Kidney (tissue), 13 donors: ENCODE measurements at regions not wholly inside any gene's neighbourhood (a gene's known extent, or its start where the extent isn't known, plus 50 kb on each side); places are given as distances from the start of the nearest gene placed in this dataset.

Source experiments
- DNase-seq, 5 donors: peaks; one replicate each; pipeline ENCODE4 v3.0.0-alpha.2; 2013 to 2020
- FAIRE-seq: peaks from 2 replicates; lab custom pipeline; 2012; peaks lifted over from hg19 to GRCh38; lab: Jason Lieb, UNC
- H3K27ac ChIP-seq, 2 donors: one replicate each; pipeline ENCODE4 v1.7.0; 2013; ENCODE audit warnings: low read depth in 2 of 2, low read length in 2 of 2, inconsistent platforms in 1 of 2
- H3K27me3 ChIP-seq: one replicate; pipeline ENCODE4 v1.7.1; 2013; ENCODE audit warnings: low read length, inconsistent platforms; ENCODE audit not compliant: control insufficient read depth, insufficient read depth
- H3K36me3 ChIP-seq, 3 donors: one replicate each; pipeline versions ENCODE4 v1.7.0 to v1.7.1; 2013; ENCODE audit warnings: low read length in 3 of 3, control low read depth in 1 of 3, inconsistent platforms in 1 of 3; ENCODE audit not compliant: insufficient read depth in 3 of 3, control insufficient read depth in 2 of 3
- H3K4me1 ChIP-seq, 3 donors: one replicate each; pipeline versions ENCODE4 v1.7.0 to v1.7.1; 2013; ENCODE audit warnings: low read length in 3 of 3, inconsistent platforms in 1 of 3, low read depth in 1 of 3; ENCODE audit not compliant: control insufficient read depth in 2 of 3, insufficient read depth in 2 of 3
- H3K4me3 ChIP-seq, 3 donors: one replicate each; pipeline versions ENCODE4 v1.7.0 to v1.8.1; 2013; ENCODE audit warnings: low read length in 3 of 3, control low read depth in 1 of 3, inconsistent platforms in 1 of 3
- H3K9ac ChIP-seq, 3 donors: one replicate each; pipeline versions ENCODE4 v1.7.0 to v1.7.1; 2013; ENCODE audit warnings: low read length in 3 of 3, control low read depth in 1 of 3, inconsistent platforms in 1 of 3
- H3K9me3 ChIP-seq, 3 donors: one replicate each; pipeline versions ENCODE4 v1.7.0 to v1.7.1; 2013; ENCODE audit warnings: low read length in 3 of 3, control low read depth in 1 of 3, inconsistent platforms in 1 of 3; ENCODE audit not compliant: control insufficient read depth in 2 of 3, insufficient read depth in 1 of 3
- intact Hi-C: fragments of 100-400 bp; cut with DNase I; formaldehyde crosslinking; loops from one replicate; pipeline ENCODE4 v1.11.1; 2022
- TF ChIP-seq, protein P1 (sequence below): IDR thresholded peaks from 3 replicates; pipeline ENCODE4 v1.5.1; 2012; ENCODE audit warnings: mild to moderate bottlenecking, moderate library complexity, borderline replicate concordance; ENCODE audit not compliant: insufficient read depth; ENCODE audit errors: extremely low read depth
- donor health status: control.
- donor health status: control.
- donor health status: control.
- donor health status: control.
- donor health status: control.
- donor health status: DM: yes; HTN: yes; CAD: no.
- donor health status: Normal renal cell carcinoma (clear cell type).

- FAIRE-seq (no peak), DNase-seq (peak in 1 of 5 donors; percentile 29)
- TF ChIP-seq, protein P1, sequence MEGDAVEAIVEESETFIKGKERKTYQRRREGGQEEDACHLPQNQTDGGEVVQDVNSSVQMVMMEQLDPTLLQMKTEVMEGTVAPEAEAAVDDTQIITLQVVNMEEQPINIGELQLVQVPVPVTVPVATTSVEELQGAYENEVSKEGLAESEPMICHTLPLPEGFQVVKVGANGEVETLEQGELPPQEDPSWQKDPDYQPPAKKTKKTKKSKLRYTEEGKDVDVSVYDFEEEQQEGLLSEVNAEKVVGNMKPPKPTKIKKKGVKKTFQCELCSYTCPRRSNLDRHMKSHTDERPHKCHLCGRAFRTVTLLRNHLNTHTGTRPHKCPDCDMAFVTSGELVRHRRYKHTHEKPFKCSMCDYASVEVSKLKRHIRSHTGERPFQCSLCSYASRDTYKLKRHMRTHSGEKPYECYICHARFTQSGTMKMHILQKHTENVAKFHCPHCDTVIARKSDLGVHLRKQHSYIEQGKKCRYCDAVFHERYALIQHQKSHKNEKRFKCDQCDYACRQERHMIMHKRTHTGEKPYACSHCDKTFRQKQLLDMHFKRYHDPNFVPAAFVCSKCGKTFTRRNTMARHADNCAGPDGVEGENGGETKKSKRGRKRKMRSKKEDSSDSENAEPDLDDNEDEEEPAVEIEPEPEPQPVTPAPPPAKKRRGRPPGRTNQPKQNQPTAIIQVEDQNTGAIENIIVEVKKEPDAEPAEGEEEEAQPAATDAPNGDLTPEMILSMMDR: no peak
- no peak overlapping the region for H3K9ac ChIP-seq
- peaks cover 0 to 6% (median 4%) of the 10 kb centered on the region in 3 donors for H3K4me1 ChIP-seq
- H3K27ac ChIP-seq: no peak overlapping the region
- intact Hi-C loops: no loop called here
- no peaks in the 10 kb centered on the region for H3K36me3 ChIP-seq
- H3K27me3 ChIP-seq: no peaks in the 10 kb centered on the region
- H3K9me3 ChIP-seq: no peaks in the 10 kb centered on the region
- H3K4me3 ChIP-seq: no peak overlapping the region
Observed at GRCh38 chr4:123283371-123283895, 113.2 kb upstream of the SPRY1 start.

DNA sequence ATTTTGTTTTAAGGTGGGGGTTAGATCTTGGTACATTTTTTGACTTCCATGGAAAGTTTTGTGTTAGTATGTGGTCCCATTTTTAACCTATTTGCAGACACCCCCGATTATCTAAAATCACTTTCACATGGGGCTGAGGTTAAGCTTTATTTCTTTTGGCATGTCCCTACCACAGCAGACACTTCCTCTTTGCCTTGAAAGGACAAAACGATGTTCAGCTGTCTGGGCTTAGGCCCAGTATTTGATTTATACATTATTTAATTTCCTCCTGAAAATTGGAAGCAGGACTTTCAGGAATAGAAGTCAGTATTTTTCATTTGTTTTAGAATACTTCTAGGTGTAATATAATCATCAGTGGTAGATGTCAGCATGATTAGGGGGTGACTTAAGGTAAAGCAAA, 112.4 kb upstream of the SPRY1 start:
- TF ChIP-seq, protein P1: no peak
- Histone ChIP-seq H3K36me3 (no peaks in the 10 kb centered on the region), H3K9ac (no peak overlapping the region), H3K4me1 (peaks cover 0 to 6% (median 4%) of the 10 kb centered on the region in 3 donors), H3K9me3 (no peaks in the 10 kb centered on the region), H3K4me3 (no peak overlapping the region), H3K27ac (no peak overlapping the region), H3K27me3 (no peaks in the 10 kb centered on the region)
- intact Hi-C loops: no loop called here
- DNase-seq: peak in 1 of 5 donors; percentile 40
- FAIRE-seq: no peak

DNA sequence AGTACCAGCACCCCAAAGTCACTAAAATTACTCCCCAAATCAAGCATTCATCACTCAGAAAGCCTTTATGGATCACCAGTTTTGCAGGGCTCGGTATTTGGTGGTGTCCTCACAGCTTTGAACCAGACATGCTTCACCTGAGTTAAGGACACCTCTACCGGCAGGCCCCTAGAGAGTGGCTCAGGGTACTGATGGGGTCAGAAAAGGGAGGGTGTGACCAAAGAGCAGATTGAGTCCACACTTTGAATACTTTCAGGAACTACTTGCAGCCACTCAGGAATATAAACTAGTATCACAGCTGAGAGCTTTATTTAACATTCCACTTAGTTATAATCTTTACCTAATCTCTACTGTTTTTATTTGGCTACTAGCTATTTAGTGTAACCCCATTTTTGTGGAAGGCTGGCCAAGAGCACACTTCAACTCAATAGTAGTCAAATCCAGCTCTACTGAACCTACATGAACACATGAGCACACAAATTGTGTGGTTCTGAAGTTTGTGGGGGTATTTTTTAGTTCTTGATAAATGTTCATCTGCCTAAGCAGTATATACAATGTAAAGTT, 109.6 kb upstream of the SPRY1 start:
- no peaks in the 10 kb centered on the region for H3K36me3 ChIP-seq
- intact Hi-C loops: no loop called here
- no peaks in the 10 kb centered on the region for H3K27me3 ChIP-seq
- DNase-seq (no peak), FAIRE-seq (no peak)
- no peak overlapping the region for H3K4me3 ChIP-seq
- H3K9ac ChIP-seq: no peak overlapping the region
- peaks cover 0 to 12% (median 4%) of the 10 kb centered on the region in 3 donors for H3K9me3 ChIP-seq
- TF ChIP-seq, protein P1: no peak
- H3K27ac ChIP-seq: no peak overlapping the region
- peaks cover 0 to 6% (median 4%) of the 10 kb centered on the region in 3 donors for H3K4me1 ChIP-seq
